SK-N-SH treated with all-trans-retinoic acid at 6 μM for 48 hours (cell line): ENCODE measurements at regions not wholly inside any gene's neighbourhood (a gene's known extent, or its start where the extent isn't known, plus 50 kb on each side); places are given as distances from the start of the nearest gene placed in this dataset.

Experiments
- ATAC-seq: fragments of 200-7000 bp; cut with Tn5 transposase; 3 replicates; pipeline ENCODE4 v1.9.1; 2020; ENCODE audit warnings: mild to moderate bottlenecking, moderate library complexity
- ARNTL ChIP-seq: fragments of 450-650 bp; formaldehyde crosslinking; IDR thresholded peaks from 2 replicates; pipeline ENCODE4 v1.5.0; 2020; ENCODE audit warnings: low read depth, mild to moderate bottlenecking, moderate library complexity, borderline replicate concordance
- BACH2 ChIP-seq: fragments of 250-450 bp; sonication (Bioruptor Pico); IDR thresholded peaks from 2 replicates; pipeline ENCODE4 v1.9.0; 2021; ENCODE audit warnings: mild to moderate bottlenecking, borderline replicate concordance
- CSDC2 ChIP-seq: fragments of 250-450 bp; sonication (Bioruptor Pico); IDR thresholded peaks from 2 replicates; pipeline ENCODE4 v1.5.0; 2020; ENCODE audit warnings: mild to moderate bottlenecking, moderate library complexity
- ESRRG ChIP-seq: fragments of 250-450 bp; sonication (Bioruptor Pico); IDR thresholded peaks from 2 replicates; pipeline ENCODE4 v1.6.1; 2021; ENCODE audit warnings: mild to moderate bottlenecking
- GLIS3 ChIP-seq: fragments of 250-450 bp; sonication (Bioruptor Pico); IDR thresholded peaks from 2 replicates; pipeline ENCODE4 v1.5.0; 2020; ENCODE audit warnings: mild to moderate bottlenecking, moderate library complexity
- PPARA ChIP-seq: fragments of 250-450 bp; sonication (Bioruptor Pico); IDR thresholded peaks from 2 replicates; pipeline ENCODE4 v1.5.0; 2020; ENCODE audit warnings: mild to moderate bottlenecking, borderline replicate concordance
- RARB ChIP-seq: fragments of 250-450 bp; sonication (Bioruptor Pico); IDR thresholded peaks from 2 replicates; pipeline ENCODE4 v1.8.0; 2021; ENCODE audit warnings: mild to moderate bottlenecking, moderate library complexity
- SNAI2 ChIP-seq: fragments of 250-450 bp; sonication (Bioruptor Pico); IDR thresholded peaks from 2 replicates; pipeline ENCODE4 v1.5.0; 2020; ENCODE audit warnings: mild to moderate bottlenecking, moderate library complexity
- TCF4 ChIP-seq: fragments of 250-450 bp; sonication (Bioruptor Pico); IDR thresholded peaks from 2 replicates; pipeline ENCODE4 v1.8.0; 2021; ENCODE audit warnings: mild to moderate bottlenecking, moderate library complexity, borderline replicate concordance
- TOX ChIP-seq: fragments of 250-450 bp; sonication (Bioruptor Pico); IDR thresholded peaks from 2 replicates; pipeline ENCODE4 v1.8.0; 2021; ENCODE audit warnings: mild to moderate bottlenecking, moderate library complexity, borderline replicate concordance
- TSHZ2 ChIP-seq: fragments of 250-450 bp; sonication (Bioruptor Pico); IDR thresholded peaks from 2 replicates; pipeline ENCODE4 v1.5.0; 2020; ENCODE audit warnings: mild to moderate bottlenecking, moderate library complexity
- ZC3H10 ChIP-seq: fragments of 250-450 bp; sonication (Bioruptor Pico); IDR thresholded peaks from 2 replicates; pipeline ENCODE4 v1.5.1; 2021; ENCODE audit warnings: mild to moderate bottlenecking, moderate library complexity
- ZFP3 ChIP-seq: fragments of 250-450 bp; sonication (Bioruptor Pico); IDR thresholded peaks from 2 replicates; pipeline ENCODE4 v1.5.0; 2020; ENCODE audit warnings: mild to moderate bottlenecking, moderate library complexity
- ZFP30 ChIP-seq: fragments of 450-650 bp; formaldehyde crosslinking; IDR thresholded peaks from 2 replicates; pipeline ENCODE4 v1.5.0; 2022; ENCODE audit warnings: mild to moderate bottlenecking, moderate library complexity
- ZNF565 ChIP-seq: fragments of 450-650 bp; formaldehyde crosslinking; conservative IDR thresholded peaks from 2 replicates; pipeline ENCODE4 v1.5.0; 2020; ENCODE audit warnings: low read depth, mild to moderate bottlenecking, moderate library complexity
- ZNF70 ChIP-seq: fragments of 450-650 bp; formaldehyde crosslinking; IDR thresholded peaks from 2 replicates; pipeline ENCODE4 v1.5.0; 2020; ENCODE audit warnings: mild to moderate bottlenecking, moderate library complexity
- ZNF8 ChIP-seq: fragments of 450-650 bp; formaldehyde crosslinking; IDR thresholded peaks from 2 replicates; pipeline ENCODE4 v1.5.0; 2020; ENCODE audit warnings: mild to moderate bottlenecking, moderate library complexity
- TF ChIP-seq, protein P1 (sequence below): fragments of 250-450 bp; sonication (Bioruptor Pico); IDR thresholded peaks from 2 replicates; pipeline ENCODE4 v1.5.1; 2020; ENCODE audit warnings: low read depth, mild to moderate bottlenecking, moderate library complexity
- TF ChIP-seq, protein P2 (sequence below): fragments of 250-450 bp; sonication (Bioruptor Pico); IDR thresholded peaks from 2 replicates; pipeline ENCODE4 v1.8.0; 2020; ENCODE audit warnings: mild to moderate bottlenecking, moderate library complexity, borderline replicate concordance
- TF ChIP-seq, protein P3 (sequence below): fragments of 250-450 bp; sonication (Bioruptor Pico); IDR thresholded peaks from 2 replicates; pipeline ENCODE4 v1.8.0; 2021; ENCODE audit warnings: low read depth, mild to moderate bottlenecking, moderate library complexity, borderline replicate concordance
- TF ChIP-seq, protein P4 (sequence below): fragments of 250-450 bp; sonication (Bioruptor Pico); IDR thresholded peaks from 2 replicates; pipeline ENCODE4 v1.5.1; 2021; ENCODE audit warnings: mild to moderate bottlenecking, moderate library complexity

- ATAC-seq, result no peak
Observed at GRCh38 chr2:195468771-195469170, 188.3 kb upstream of the SLC39A10 start.

DNA sequence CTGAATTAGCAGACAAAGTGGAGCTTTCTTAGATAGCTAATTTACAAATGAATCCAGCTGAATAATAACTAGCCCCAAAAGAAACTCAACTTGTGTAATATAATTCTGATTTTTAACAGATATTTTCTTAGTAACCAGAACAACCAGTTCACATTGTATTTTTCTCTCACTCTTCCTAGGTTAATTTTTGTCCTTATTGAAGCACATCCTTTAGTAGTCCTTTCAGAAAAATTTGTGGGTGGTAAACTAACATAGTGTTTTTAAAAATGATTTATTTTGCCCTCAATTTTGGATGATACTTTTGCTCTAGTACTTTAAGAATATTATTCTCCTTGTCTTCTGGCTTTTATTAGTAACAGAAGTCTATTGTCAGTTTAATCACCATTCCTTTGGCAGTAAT lies 190.6 kb upstream of the SLC39A10 start:
- TF ChIP-seq, protein P1, sequence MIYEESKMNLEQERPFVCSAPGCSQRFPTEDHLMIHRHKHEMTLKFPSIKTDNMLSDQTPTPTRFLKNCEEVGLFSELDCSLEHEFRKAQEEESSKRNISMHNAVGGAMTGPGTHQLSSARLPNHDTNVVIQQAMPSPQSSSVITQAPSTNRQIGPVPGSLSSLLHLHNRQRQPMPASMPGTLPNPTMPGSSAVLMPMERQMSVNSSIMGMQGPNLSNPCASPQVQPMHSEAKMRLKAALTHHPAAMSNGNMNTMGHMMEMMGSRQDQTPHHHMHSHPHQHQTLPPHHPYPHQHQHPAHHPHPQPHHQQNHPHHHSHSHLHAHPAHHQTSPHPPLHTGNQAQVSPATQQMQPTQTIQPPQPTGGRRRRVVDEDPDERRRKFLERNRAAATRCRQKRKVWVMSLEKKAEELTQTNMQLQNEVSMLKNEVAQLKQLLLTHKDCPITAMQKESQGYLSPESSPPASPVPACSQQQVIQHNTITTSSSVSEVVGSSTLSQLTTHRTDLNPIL (CRISPR knock-in tag), result no peak
- TF ChIP-seq, protein P2, sequence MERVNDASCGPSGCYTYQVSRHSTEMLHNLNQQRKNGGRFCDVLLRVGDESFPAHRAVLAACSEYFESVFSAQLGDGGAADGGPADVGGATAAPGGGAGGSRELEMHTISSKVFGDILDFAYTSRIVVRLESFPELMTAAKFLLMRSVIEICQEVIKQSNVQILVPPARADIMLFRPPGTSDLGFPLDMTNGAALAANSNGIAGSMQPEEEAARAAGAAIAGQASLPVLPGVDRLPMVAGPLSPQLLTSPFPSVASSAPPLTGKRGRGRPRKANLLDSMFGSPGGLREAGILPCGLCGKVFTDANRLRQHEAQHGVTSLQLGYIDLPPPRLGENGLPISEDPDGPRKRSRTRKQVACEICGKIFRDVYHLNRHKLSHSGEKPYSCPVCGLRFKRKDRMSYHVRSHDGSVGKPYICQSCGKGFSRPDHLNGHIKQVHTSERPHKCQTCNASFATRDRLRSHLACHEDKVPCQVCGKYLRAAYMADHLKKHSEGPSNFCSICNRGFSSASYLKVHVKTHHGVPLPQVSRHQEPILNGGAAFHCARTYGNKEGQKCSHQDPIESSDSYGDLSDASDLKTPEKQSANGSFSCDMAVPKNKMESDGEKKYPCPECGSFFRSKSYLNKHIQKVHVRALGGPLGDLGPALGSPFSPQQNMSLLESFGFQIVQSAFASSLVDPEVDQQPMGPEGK, result no peak
- no peak for TF ChIP-seq BACH2 (CRISPR knock-in tag)
- TF ChIP-seq SNAI2 (CRISPR knock-in tag), result no peak
- no peak for TF ChIP-seq TSHZ2 (CRISPR knock-in tag)
- no peak for ATAC-seq

More at GRCh38 chr2:195468771-195469170, 188.3 kb upstream of the SLC39A10 start:
- TF ChIP-seq ZFP30 (CRISPR knock-in tag), result no peak
- no peak for TF ChIP-seq ESRRG (CRISPR knock-in tag)
- TF ChIP-seq TOX (CRISPR knock-in tag), result no peak
- TF ChIP-seq ZC3H10 (CRISPR knock-in tag), result no peak
- TF ChIP-seq, protein P3, sequence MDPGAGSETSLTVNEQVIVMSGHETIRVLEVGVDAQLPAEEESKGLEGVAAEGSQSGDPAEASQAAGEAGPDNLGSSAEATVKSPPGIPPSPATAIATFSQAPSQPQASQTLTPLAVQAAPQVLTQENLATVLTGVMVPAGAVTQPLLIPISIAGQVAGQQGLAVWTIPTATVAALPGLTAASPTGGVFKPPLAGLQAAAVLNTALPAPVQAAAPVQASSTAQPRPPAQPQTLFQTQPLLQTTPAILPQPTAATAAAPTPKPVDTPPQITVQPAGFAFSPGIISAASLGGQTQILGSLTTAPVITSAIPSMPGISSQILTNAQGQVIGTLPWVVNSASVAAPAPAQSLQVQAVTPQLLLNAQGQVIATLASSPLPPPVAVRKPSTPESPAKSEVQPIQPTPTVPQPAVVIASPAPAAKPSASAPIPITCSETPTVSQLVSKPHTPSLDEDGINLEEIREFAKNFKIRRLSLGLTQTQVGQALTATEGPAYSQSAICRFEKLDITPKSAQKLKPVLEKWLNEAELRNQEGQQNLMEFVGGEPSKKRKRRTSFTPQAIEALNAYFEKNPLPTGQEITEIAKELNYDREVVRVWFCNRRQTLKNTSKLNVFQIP (CRISPR knock-in tag), result no peak
- no peak for TF ChIP-seq ZNF565
- TF ChIP-seq CSDC2, result no peak
- TF ChIP-seq ZNF8 (CRISPR knock-in tag), result no peak
- TF ChIP-seq ZFP3 (CRISPR knock-in tag), result no peak
- TF ChIP-seq, protein P1 (CRISPR knock-in tag), result no peak
- no peak for TF ChIP-seq TCF4
- TF ChIP-seq BACH2 (CRISPR knock-in tag), result no peak
- TF ChIP-seq PPARA (CRISPR knock-in tag), result no peak
- TF ChIP-seq ZNF70 (CRISPR knock-in tag), result no peak
- no peak for TF ChIP-seq RARB (CRISPR knock-in tag)
- no peak for TF ChIP-seq ARNTL (CRISPR knock-in tag)
- TF ChIP-seq, protein P2, result no peak
- TF ChIP-seq GLIS3 (CRISPR knock-in tag), result no peak
- no peak for TF ChIP-seq SNAI2 (CRISPR knock-in tag)

- TF ChIP-seq, protein P4, sequence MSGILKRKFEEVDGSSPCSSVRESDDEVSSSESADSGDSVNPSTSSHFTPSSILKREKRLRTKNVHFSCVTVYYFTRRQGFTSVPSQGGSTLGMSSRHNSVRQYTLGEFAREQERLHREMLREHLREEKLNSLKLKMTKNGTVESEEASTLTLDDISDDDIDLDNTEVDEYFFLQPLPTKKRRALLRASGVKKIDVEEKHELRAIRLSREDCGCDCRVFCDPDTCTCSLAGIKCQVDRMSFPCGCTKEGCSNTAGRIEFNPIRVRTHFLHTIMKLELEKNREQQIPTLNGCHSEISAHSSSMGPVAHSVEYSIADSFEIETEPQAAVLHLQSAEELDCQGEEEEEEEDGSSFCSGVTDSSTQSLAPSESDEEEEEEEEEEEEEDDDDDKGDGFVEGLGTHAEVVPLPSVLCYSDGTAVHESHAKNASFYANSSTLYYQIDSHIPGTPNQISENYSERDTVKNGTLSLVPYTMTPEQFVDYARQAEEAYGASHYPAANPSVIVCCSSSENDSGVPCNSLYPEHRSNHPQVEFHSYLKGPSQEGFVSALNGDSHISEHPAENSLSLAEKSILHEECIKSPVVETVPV (CRISPR knock-in tag), result no peak
- no peak for TF ChIP-seq CSDC2
- TF ChIP-seq, all 23 proteins: peak for 0
- no peak for ATAC-seq
Observed at GRCh38 chr2:195461010-195461409, 196.0 kb upstream of the SLC39A10 start.
